GM18508 (cell line): ENCODE measurements at regions not wholly inside any gene's neighbourhood (a gene's known extent, or its start where the extent isn't known, plus 50 kb on each side); places are given as distances from the start of the nearest gene placed in this dataset.

Experiments
- ATAC-seq: cut with Tn5 transposase; IDR thresholded peaks from one replicate; pipeline ENCODE4 v1.9.1; 2021; ENCODE audit warnings: moderate number of reproducible peaks; ENCODE audit not compliant: insufficient read depth, unreplicated experiment

- no peak for ATAC-seq
Measured at GRCh38 chr5:10085185-10085584, 164.5 kb downstream of the ATPSCKMT start.

DNA sequence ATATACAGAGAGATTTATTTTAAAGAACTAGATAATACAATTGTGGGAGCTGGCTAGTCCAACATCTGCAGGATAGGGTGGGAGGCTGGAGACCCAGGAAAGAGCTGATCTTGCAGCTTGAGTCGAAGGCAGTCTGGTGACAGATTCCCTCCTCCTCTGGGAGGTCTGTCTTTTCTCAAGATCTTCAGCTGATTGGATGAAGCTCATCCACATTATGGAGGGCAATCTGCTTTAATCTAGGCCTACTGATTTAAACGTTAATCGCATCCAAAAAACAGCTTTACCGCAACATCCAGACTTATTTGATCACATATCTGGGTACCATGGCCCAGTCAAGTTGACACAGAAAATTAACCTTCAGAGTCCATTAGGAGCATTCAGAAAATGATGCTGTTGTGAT lies 168.1 kb downstream of the ATPSCKMT start:
- no peak for ATAC-seq

GRCh38 chr5:10077791-10078545 lies 171.7 kb downstream of the ATPSCKMT start:
- ATAC-seq: no peak

DNA sequence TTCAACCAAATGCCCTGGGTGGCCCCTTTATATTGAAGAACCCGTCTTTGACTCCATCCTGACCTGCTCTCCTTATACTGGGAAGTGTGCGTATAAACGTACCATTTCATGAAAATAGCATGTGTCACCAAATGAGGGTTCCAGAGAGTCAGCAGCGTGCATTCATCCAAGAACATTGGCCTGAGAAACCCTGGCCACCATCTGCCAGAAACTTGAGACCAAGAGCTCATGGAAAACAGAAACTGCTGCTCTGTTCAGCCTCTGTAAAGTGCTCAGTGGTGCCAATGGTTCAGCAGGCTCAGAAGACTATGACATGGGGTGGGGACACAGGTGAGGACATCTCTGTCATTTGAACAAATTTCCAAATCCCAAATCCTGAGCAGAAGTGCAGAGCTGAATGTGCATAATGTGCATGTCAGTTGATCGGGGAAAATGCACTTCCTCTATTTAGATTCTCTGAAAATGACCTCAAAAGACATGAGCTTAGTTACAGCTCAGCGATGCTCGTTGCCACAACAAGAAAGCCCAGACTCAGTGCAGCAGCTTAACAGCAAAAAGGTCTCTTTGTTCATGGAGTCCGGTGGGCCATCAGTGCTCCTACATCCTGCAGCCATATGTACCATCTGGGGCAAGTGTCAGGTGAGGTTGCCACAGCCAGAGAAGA lies 176.1 kb downstream of the ATPSCKMT start:
- no peak for ATAC-seq

GRCh38 chr5:10069637-10070313 lies 179.9 kb downstream of the ATPSCKMT start:
- ATAC-seq: no peak

- no peak for ATAC-seq
Measured at GRCh38 chr5:10065428-10066000, 184.2 kb downstream of the ATPSCKMT start.

DNA sequence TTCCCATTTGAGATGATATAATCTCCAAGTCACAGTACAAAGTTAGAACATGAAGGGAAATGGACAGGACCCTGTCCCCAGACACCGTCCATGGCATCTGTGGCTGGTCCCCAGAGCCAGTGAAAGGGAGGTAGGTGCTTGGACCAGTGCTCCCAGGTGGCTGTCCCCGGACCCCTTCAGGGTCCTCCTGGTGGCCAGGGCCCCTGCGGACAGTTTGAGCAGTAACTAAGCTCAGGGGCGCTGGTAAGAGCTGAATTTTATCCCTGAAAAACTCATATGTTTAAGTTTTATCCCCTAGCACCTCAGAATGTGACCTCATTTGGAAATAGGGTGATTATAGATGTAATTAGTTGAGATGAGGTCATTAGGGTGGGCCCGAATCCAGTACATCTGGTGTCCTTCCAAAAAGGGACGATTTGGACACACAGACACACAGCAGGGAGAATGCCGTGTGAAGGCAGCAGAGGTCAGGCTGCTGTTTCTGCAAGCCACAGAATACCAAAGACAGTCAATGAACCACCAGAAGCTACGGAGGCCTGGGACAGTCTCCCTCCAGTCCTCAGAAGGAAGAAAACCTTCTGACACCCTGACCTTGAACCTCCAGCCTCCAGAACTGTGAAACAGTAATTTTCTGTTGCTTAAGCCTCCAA lies 185.0 kb downstream of the ATPSCKMT start:
- no peak for ATAC-seq

DNA sequence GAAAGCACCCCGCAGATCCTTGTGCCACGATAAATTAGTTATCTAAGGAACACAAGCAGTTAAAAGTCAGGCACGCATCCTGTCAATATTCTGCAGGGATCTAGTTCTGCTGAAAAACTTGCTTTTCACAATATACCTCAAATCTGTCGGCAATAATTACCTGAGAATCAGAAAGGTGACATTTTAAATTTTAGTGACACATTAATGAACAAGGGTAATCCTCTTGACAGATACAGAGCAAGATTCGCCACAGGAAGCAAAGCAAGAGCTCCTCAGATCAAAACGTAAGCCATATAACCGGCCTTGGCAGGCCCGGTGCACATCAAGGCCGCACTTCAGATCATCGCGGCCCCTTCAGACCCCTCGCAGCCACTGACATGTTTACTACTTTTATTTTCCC lies 185.7 kb downstream of the ATPSCKMT start:
- ATAC-seq: no peak

- ATAC-seq: no peak
Measured at GRCh38 chr5:10059980-10060379, 189.7 kb downstream of the ATPSCKMT start.

GRCh38 chr5:10059556-10059955 lies 190.1 kb downstream of the ATPSCKMT start:
- no peak for ATAC-seq

- ATAC-seq: no peak
Measured at GRCh38 chr5:10057356-10057755, 192.3 kb downstream of the ATPSCKMT start.

- ATAC-seq: no peak
Measured at GRCh38 chr5:10056228-10056760, 193.4 kb downstream of the ATPSCKMT start.

DNA sequence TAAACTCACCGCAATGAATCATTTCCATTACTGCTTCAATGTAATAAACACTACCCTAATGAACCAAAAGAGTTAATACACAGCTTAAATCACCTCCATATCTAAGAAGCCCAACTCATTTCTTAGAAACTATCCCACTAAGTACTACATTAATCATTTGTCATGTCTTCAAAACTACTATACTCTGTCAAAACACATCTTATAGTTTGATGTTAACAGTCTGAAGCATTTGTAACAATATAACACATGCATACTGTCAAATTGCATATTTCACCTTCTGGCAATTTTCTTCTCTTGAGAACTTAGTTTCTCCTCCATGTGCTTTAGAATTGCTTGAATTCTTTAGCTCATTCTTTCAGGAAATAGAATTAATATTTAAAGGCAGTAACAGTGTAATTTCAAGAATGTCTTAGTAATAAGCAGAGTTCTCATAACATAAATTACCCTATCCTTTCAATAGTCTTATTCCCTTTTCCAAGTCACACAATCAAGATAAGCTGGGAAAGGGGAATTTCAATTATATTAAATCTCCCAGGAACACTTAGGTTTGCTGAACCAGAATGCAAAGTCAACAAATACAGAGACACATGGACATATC lies 199.7 kb downstream of the ATPSCKMT start:
- no peak for ATAC-seq

- ATAC-seq: no peak
Measured at GRCh38 chr5:10046676-10047075, 203.0 kb downstream of the ATPSCKMT start.

DNA sequence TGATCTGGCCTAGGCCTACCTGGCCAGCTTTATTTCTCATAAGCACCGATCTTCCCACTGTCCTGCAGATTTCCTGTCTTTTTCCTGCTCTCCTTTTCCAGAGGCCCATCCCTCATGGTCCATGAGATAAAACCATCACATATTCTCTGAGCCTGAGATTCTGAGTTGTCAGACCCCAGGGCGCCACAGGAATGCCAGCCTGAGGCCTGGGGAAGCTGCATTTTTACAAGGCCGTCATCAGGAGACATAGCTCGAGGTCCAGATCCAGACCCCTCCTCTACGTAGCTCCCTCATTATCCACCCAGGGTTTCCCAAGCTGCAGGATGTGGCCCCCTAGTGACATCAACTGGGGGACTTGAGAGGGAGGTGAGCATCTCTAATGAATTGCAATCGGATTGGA lies 204.3 kb downstream of the ATPSCKMT start:
- ATAC-seq: no peak

DNA sequence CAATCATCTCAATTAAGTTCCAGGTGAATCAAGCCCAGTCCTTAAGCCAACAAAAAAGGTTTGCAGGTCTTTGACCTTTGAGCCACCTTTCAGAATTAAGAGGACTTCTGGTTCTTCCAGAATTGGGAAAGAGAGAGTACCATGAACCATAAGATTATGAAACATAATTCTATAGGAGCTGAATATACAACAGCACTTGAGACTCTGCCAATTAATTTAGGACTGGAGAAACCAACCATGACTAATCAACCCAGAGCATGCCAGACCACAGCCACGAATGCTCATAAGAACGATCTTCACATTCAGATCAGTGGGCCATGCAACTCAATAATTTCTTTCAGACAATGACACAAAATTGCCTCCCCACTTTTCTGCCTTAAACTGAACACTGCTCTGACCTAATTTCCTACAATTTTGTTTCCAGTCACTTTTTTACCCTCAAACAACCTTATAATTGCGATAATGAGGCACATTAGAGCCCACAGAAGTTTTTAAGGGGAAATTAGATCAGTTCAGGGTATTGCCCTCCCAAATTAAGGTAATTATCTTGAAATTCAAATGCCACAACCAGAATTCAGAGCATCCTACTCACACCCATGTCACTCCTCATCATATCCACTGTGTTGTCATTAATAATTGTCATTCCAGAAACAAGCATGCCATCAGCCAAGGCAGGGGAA lies 213.4 kb downstream of the ATPSCKMT start:
- ATAC-seq: no peak

GRCh38 chr5:10034001-10034400 lies 215.7 kb downstream of the ATPSCKMT start:
- no peak for ATAC-seq

GRCh38 chr5:10031817-10032216 lies 217.9 kb downstream of the ATPSCKMT start:
- ATAC-seq: no peak

DNA sequence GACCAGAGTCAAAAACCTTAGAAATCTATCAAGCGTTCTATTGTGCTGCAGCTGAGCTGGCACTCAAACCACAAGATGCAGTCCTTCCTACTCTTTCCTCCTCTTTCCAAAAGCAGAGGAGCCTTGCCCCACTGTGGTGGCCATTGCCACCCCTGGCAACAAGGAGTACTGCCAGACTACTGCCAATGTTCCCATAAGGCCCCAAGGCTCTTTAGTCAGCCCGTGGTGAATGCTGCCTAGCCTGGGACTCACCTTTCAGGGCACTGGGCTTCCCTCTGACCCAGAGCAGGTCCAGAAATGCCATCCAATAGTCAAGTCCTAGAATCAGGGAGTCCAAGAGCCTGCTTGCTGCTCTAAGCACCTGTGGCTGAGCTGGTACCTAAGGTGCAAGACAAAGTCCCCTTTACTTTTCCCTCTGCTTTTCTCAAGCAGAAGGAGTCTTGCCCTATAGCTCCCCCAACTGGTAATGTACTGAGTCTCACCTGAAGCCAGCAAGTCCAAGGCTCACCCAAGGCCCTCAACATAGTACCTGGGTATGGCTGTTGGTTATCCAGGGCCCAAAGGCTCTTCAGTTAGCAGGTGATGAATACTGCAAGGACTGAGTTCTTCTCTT lies 219.4 kb downstream of the ATPSCKMT start:
- no peak for ATAC-seq
